Activated CD4-positive, alpha-beta T cell treated with anti-CD3 and anti-CD28 coated beads for 36 hours (primary cell): ENCODE measurements at regions not wholly inside any gene's neighbourhood (a gene's known extent, or its start where the extent isn't known, plus 50 kb on each side); places are given as distances from the start of the nearest gene placed in this dataset.
"Not testable (repeated sequence)": the region's sequence is repeated elsewhere in the genome, so short reads cannot be mapped to it uniquely, and the experiment has no call there.

Experiments
- ATAC-seq: fragments of 200-7000 bp; cut with Tn5 transposase; one replicate; pipeline ENCODE4 v1.10.0; 2021; ENCODE audit warnings: mild to moderate bottlenecking, moderate library complexity
- CTCF ChIA-PET: fragments of 350-600 bp; sonication (Branson Sonifier 250); formaldehyde crosslinking; loops from one replicate; lab custom pipeline; 2021; ENCODE audit warnings: antibody characterized with exemption; lab: Charles Lee
- POLR2A ChIA-PET: fragments of 350-600 bp; sonication (Branson Sonifier 250); formaldehyde crosslinking; loops from one replicate; lab custom pipeline; 2021; ENCODE audit warnings: antibody characterized with exemption, inconsistent platforms; lab: Charles Lee
- DNase-seq: peaks from one replicate; pipeline ENCODE4 v3.0.0-alpha.2; 2020
- H3K27ac Mint-ChIP-seq: one replicate; pipeline ENCODE4 v1.8.0; 2021; ENCODE audit warnings: mixed read lengths
- H3K27me3 Mint-ChIP-seq: one replicate; pipeline ENCODE4 v1.8.0; 2021; ENCODE audit warnings: mixed read lengths
- H3K36me3 Mint-ChIP-seq: one replicate; pipeline ENCODE4 v1.8.0; 2021; ENCODE audit warnings: low read depth, mixed read lengths
- H3K4me1 Mint-ChIP-seq: one replicate; pipeline ENCODE4 v1.8.0; 2021; ENCODE audit warnings: mixed read lengths
- H3K4me3 Mint-ChIP-seq: one replicate; pipeline ENCODE4 v1.8.0; 2021; ENCODE audit warnings: mild to moderate bottlenecking, moderate library complexity, mixed read lengths
- H3K9me3 Mint-ChIP-seq: one replicate; pipeline ENCODE4 v1.8.0; 2021; ENCODE audit warnings: low read depth, mixed read lengths
- intact Hi-C, 2 experiments: fragments of 100-400 bp; cut with DNase I in 1 of 2; cut with micrococcal nuclease in 1 of 2; formaldehyde crosslinking; loops; one replicate each; pipeline versions ENCODE4 v1.14.2 to v1.15.1; 2022 to 2024; cut with DNase I, micrococcal nuclease

GRCh38 chr22:49673048-49673447, 154.6 kb downstream of the BRD1 start:
- Mint-ChIP-seq H3K4me3 (no peak overlapping the region), H3K27ac (no peak overlapping the region), H3K27me3 (peaks cover 26% of the 10 kb centered on the region), H3K36me3 (no peaks in the 10 kb centered on the region), H3K4me1 (peaks cover 8% of the 10 kb centered on the region), H3K9me3 (no peaks in the 10 kb centered on the region)
- ChIA-PET CTCF (no interaction called here), POLR2A (no interaction called here)
- intact Hi-C loops: no loop called here
- ATAC-seq (no peak), DNase-seq (no peak)

DNA sequence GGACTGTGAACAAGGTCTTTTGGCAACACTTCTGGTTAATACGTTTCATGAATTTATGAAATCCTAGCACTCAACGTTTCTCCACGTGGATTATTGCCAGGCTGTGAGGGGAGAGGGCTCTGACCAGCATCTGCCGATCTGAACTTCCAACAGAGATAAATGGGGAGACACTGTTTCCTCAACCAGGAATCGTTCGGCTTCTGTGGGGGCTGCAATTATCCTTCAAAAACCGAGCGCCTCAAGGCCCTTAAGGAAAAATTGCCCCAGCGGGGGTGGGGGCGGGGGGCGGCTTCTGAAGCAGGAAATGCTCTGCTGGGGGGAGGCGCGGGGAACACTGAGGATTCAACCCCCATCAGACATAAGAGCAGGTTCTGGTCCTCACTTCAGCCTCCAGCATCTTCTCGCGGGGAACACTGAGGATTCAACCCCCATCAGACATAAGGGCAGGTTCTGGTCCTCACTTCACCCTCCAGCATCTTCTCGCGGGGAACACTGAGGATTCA, 155.6 kb downstream of the BRD1 start:
- DNase-seq (no peak), ATAC-seq (no peak)
- Mint-ChIP-seq H3K4me3 (no peak overlapping the region), H3K9me3 (no peaks in the 10 kb centered on the region), H3K4me1 (peaks cover 10% of the 10 kb centered on the region), H3K27me3 (peaks cover 27% of the 10 kb centered on the region), H3K36me3 (no peaks in the 10 kb centered on the region), H3K27ac (no peak overlapping the region)
- POLR2A ChIA-PET: no interaction called here
- CTCF ChIA-PET: no interaction called here
- intact Hi-C loops: no loop called here

DNA sequence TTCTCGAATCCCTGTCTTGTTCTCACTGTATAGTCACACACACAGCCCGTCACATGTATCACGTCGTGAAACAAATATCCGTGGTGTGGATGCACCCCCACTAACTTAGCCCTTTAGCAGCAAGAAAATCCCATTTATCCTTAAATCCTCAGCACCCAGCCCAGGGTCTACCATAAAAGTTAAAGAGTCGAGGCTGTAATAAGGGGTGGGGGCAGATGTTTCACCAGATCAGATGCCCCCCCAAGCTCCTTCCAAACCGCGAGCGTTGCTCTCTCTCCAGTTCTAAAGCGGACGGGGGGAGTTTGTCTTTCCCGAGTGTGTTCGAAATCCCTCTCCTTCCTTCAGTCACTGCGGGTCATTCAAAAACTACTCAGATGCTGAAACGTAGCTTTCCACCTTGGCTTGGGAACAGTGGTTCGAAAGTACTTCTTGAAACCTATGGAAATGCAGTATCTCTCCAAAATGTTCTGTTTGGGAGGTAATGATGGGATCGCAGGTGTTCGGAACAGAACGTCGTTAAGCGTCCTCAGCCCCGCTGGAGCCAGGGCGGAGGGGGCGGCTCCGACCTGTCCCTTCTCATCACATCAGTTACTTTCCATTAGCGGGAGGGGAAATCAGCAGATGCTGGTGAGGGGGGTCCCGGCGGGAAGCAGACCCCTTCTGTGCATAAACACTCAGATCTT, 156.2 kb downstream of the BRD1 start:
- no peaks in the 10 kb centered on the region for H3K36me3 Mint-ChIP-seq
- intact Hi-C loops: no loop called here

GRCh38 chr22:49670456-49671330, 157.0 kb downstream of the BRD1 start:
- intact Hi-C loops: no loop called here
- H3K9me3 Mint-ChIP-seq: no peaks in the 10 kb centered on the region
- ChIA-PET CTCF (interaction anchor here (1.1 kb wide), 1 partner anchor 31 kb away, joined by 4 read pairs; no protein-coding TSS in a partner anchor), POLR2A (no interaction called here)
- peak; percentile 58 for ATAC-seq
- no peak overlapping the region for H3K27ac Mint-ChIP-seq
- peaks cover 32% of the 10 kb centered on the region for H3K27me3 Mint-ChIP-seq
- H3K4me3 Mint-ChIP-seq: peak overlapping the region; percentile 47
- no peaks in the 10 kb centered on the region for H3K36me3 Mint-ChIP-seq
- peak; percentile 55 for DNase-seq
- H3K4me1 Mint-ChIP-seq: peaks cover 22% of the 10 kb centered on the region

More for the DNA sequence above, 156.2 kb downstream of the BRD1 start:
- H3K4me3 Mint-ChIP-seq: peak overlapping the region; percentile 47
- H3K27ac Mint-ChIP-seq: no peak overlapping the region
- H3K27me3 Mint-ChIP-seq: peaks cover 28% of the 10 kb centered on the region
- H3K4me1 Mint-ChIP-seq: peaks cover 16% of the 10 kb centered on the region
- CTCF ChIA-PET: no interaction called here
- POLR2A ChIA-PET: no interaction called here
- DNase-seq: no peak
- no peak for ATAC-seq
- H3K9me3 Mint-ChIP-seq: no peaks in the 10 kb centered on the region

DNA sequence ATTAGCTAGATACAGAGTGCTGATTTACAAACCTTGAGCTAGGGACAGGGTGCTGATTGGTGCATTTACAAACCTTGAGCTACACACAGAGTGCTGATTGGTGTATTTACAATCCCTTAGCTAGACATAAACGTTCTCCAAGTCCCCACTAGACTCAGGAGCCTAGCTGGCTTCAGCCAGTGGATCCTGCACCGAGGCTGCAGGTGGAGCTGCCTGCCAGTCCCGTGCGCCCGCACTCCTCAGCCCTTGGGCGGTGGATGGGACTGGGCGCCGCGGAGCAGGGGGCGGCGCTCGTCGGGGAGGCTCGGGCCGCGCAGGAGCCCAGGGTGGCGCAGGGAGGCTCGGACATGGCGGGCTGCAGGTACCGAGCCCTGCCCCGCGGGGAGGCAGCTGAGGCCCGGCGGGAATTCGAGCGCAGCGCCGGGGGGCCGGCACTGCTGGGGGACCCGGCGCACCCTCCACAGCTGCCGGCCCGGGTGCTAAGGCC, 157.7 kb downstream of the BRD1 start:
- peak; percentile 57 for ATAC-seq
- intact Hi-C loops, H3K4me3 Mint-ChIP-seq, H3K27ac Mint-ChIP-seq, H3K36me3 Mint-ChIP-seq, H3K9me3 Mint-ChIP-seq: not testable (repeated sequence)
- H3K27me3 Mint-ChIP-seq: peaks cover 32% of the 10 kb centered on the region
- POLR2A ChIA-PET: interaction anchor here (0.6 to 0.7 kb wide), 3 partner anchors 9 to 382 kb away, joined by 3 read pairs; no protein-coding TSS in a partner anchor
- DNase-seq: peak; percentile 33
- CTCF ChIA-PET: interaction anchor here (1.1 kb wide), 1 partner anchor 32 kb away, joined by 4 read pairs; no protein-coding TSS in a partner anchor
- peaks cover 22% of the 10 kb centered on the region for H3K4me1 Mint-ChIP-seq

- H3K27me3 Mint-ChIP-seq: peaks cover 29% of the 10 kb centered on the region
- H3K27ac Mint-ChIP-seq, intact Hi-C loops, H3K36me3 Mint-ChIP-seq, H3K9me3 Mint-ChIP-seq, DNase-seq, ATAC-seq, H3K4me3 Mint-ChIP-seq: not testable (repeated sequence)
- ChIA-PET POLR2A (interaction anchor here (0.6 to 0.7 kb wide), 3 partner anchors 9 to 382 kb away, joined by 3 read pairs; no protein-coding TSS in a partner anchor), CTCF (interaction anchor here (1.1 kb wide), 1 partner anchor 32 kb away, joined by 4 read pairs; no protein-coding TSS in a partner anchor)
- H3K4me1 Mint-ChIP-seq: peaks cover 22% of the 10 kb centered on the region
These were observed 158.2 kb downstream of the BRD1 start for GRCh38 chr22:49669427-49669968.

DNA sequence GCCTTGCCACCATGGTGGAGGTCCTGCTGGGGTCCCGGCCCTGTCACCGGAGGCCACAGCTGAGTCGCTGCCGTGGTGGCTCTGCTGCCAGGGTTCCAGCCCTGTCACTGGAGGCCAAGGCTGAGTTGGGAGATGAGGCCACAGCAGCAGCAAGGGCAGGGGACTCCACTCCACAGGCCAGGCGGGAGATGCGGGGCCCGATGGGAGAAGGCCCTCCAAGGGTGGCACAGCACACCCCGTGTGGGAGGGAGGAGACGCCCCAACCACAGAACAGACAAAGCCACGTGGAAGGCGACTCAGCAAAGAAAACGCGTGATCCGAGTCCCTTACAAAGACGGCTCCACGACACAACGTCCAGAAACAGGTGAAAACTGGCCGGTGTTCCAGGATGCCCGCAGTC, 159.3 kb downstream of the BRD1 start:
- POLR2A ChIA-PET: no interaction called here
- Mint-ChIP-seq H3K4me3 (no peak overlapping the region), H3K9me3 (no peaks in the 10 kb centered on the region), H3K4me1 (peaks cover 22% of the 10 kb centered on the region), H3K27me3 (peaks cover 29% of the 10 kb centered on the region), H3K27ac (no peak overlapping the region), H3K36me3 (no peaks in the 10 kb centered on the region)
- DNase-seq: no peak
- intact Hi-C loops: no loop called here
- CTCF ChIA-PET: no interaction called here
- no peak for ATAC-seq

- intact Hi-C loops: no loop called here
- ChIA-PET POLR2A (no interaction called here), CTCF (no interaction called here)
- Mint-ChIP-seq H3K4me3 (no peak overlapping the region), H3K36me3 (no peaks in the 10 kb centered on the region), H3K27me3 (peaks cover 27% of the 10 kb centered on the region), H3K9me3 (no peaks in the 10 kb centered on the region), H3K4me1 (peaks cover 22% of the 10 kb centered on the region), H3K27ac (no peak overlapping the region)
- DNase-seq (no peak), ATAC-seq (no peak)
These were observed 160.4 kb downstream of the BRD1 start for GRCh38 chr22:49667236-49667635.

- Mint-ChIP-seq H3K36me3 (no peaks in the 10 kb centered on the region), H3K27ac (no peak overlapping the region), H3K9me3 (no peaks in the 10 kb centered on the region), H3K4me1 (peaks cover 21% of the 10 kb centered on the region), H3K4me3 (no peak overlapping the region), H3K27me3 (peaks cover 20% of the 10 kb centered on the region)
- ChIA-PET CTCF (no interaction called here), POLR2A (no interaction called here)
- intact Hi-C loops: no loop called here
- ATAC-seq (no peak), DNase-seq (no peak)
These were observed 161.4 kb downstream of the BRD1 start for GRCh38 chr22:49666146-49666809.

DNA sequence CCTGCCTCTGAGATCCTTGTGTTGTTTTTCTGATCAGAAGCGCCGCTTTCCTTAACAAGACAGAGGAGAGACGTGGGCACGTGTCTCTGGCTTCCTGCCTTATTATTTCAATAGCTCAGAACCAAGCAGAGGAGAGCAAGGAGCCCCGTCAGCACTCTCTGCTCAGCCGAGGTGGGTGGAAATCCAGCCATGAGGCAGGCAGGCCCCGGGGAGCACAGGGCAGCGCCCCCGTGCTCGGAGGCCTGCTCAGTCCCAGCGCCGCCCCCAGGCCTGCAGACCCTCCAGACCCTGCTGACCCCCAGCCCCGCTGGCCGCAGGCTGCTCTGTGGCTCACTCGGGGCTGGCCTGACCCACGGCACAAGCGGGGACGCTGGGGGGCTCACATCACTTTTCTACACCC, 162.8 kb downstream of the BRD1 start:
- H3K9me3 Mint-ChIP-seq: no peaks in the 10 kb centered on the region
- ChIA-PET POLR2A (no interaction called here), CTCF (no interaction called here)
- no peak overlapping the region for H3K4me3 Mint-ChIP-seq
- H3K27ac Mint-ChIP-seq: no peak overlapping the region
- no peaks in the 10 kb centered on the region for H3K36me3 Mint-ChIP-seq
- H3K27me3 Mint-ChIP-seq: peaks cover 14% of the 10 kb centered on the region
- H3K4me1 Mint-ChIP-seq: peaks cover 17% of the 10 kb centered on the region
- ATAC-seq (no peak), DNase-seq (peak; percentile 1)
- intact Hi-C loops: no loop called here

DNA sequence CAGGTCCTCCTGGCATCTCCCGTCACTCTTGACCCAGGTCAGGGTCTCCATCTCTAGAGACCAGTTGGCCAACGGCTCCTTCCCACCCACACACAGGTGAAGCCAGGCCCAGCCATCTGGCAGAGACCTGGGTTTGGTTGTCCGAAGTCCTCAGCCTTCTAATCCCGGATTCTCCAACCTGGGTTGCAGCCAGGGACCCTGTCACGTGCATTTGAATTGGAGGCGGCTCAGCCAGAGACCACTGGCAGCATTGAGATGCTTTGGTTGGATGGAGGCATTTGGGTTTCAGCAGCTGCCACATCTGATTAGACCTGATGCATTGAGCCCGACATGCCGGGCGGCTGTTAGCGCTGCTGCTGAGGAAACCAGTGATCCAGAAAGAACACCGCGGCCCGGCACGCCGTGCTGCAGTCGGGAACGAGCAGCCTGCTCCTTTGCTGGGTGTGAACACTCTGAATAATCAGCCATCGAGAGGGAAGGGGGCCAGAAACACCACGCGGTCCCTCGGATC, 163.2 kb downstream of the BRD1 start:
- ATAC-seq (no peak), DNase-seq (no peak)
- intact Hi-C loops: no loop called here
- H3K4me3 Mint-ChIP-seq: no peak overlapping the region
- POLR2A ChIA-PET: no interaction called here
- no peak overlapping the region for H3K27ac Mint-ChIP-seq
- peaks cover 10% of the 10 kb centered on the region for H3K27me3 Mint-ChIP-seq
- H3K9me3 Mint-ChIP-seq: no peaks in the 10 kb centered on the region
- CTCF ChIA-PET: no interaction called here
- no peaks in the 10 kb centered on the region for H3K36me3 Mint-ChIP-seq
- peaks cover 17% of the 10 kb centered on the region for H3K4me1 Mint-ChIP-seq
